Neural cell (in vitro differentiated cells): ENCODE measurements at regions not wholly inside any gene's neighbourhood (a gene's known extent, or its start where the extent isn't known, plus 50 kb on each side); places are given as distances from the start of the nearest gene placed in this dataset.

Source experiments
- H2AFZ ChIP-seq: fragments of 200-600, 300-800 bp; sonication (generic), shearing (Covaris generic); 2 replicates; pipeline ENCODE4 v1.6.0; 2014; ENCODE audit warnings: low read depth, mild to moderate bottlenecking, antibody characterized with exemption, low read length, moderate library complexity
- H3F3A ChIP-seq: fragments of 200-600 bp; shearing (Covaris generic); 2 replicates; pipeline ENCODE4 v1.6.1; 2016; ENCODE audit warnings: mild to moderate bottlenecking, moderate library complexity, mixed read lengths, antibody characterized with exemption, low read length; ENCODE audit not compliant: insufficient read depth, poor library complexity, severe bottlenecking
- H3K27ac ChIP-seq: fragments of 200-600, 300-800 bp; sonication (generic), shearing (Covaris generic); 2 replicates; pipeline ENCODE4 v1.5.1; 2014; ENCODE audit warnings: mild to moderate bottlenecking, low read length, moderate library complexity
- H3K27me3 ChIP-seq: fragments of 300-800, 200-600 bp; sonication (generic), shearing (Covaris generic); 2 replicates; pipeline ENCODE4 v1.6.0; 2014; ENCODE audit warnings: mild to moderate bottlenecking, low read depth, low read length, moderate library complexity; ENCODE audit not compliant: insufficient read depth
- H3K36me3 ChIP-seq: fragments of 300-800, 200-600 bp; sonication (generic), shearing (Covaris generic); 2 replicates; pipeline ENCODE4 v1.5.1; 2014; ENCODE audit warnings: mild to moderate bottlenecking, antibody characterized with exemption, low read length, moderate library complexity; ENCODE audit not compliant: insufficient read depth
- H3K4me2 ChIP-seq: fragments of 300-800, 200-600 bp; sonication (generic), shearing (Covaris generic); 2 replicates; pipeline ENCODE4 v1.6.0; 2014; ENCODE audit warnings: mild to moderate bottlenecking, low read length
- H3K4me3 ChIP-seq: fragments of 300-800, 200-600 bp; sonication (generic), shearing (Covaris generic); 2 replicates; pipeline ENCODE4 v1.5.1; 2014; ENCODE audit warnings: mild to moderate bottlenecking, low read length, moderate library complexity
- H3K79me2 ChIP-seq: fragments of 200-600 bp; shearing (Covaris generic); replicated peaks from 2 replicates; pipeline ENCODE4 v1.6.0; 2014; ENCODE audit warnings: mild to moderate bottlenecking, low read length, moderate library complexity; ENCODE audit not compliant: insufficient read depth
- H3K9ac ChIP-seq: fragments of 300-800, 200-600 bp; sonication (generic), shearing (Covaris generic); 2 replicates; pipeline ENCODE4 v1.6.1; 2016; ENCODE audit warnings: mild to moderate bottlenecking, low read length, mixed read lengths
- H3K9me2 ChIP-seq: fragments of 200-600 bp; shearing (Covaris generic); 2 replicates; pipeline ENCODE4 v1.6.1; 2016; ENCODE audit warnings: mild to moderate bottlenecking, low read length, mixed read lengths; ENCODE audit not compliant: insufficient read depth
- H3K9me3 ChIP-seq: fragments of 200-600, 300-800 bp; sonication (generic), shearing (Covaris generic); 2 replicates; pipeline ENCODE4 v1.6.1; 2016; ENCODE audit warnings: mild to moderate bottlenecking, mixed run types, low read length, moderate library complexity, mixed read lengths
- H4K20me1 ChIP-seq: fragments of 200-600 bp; shearing (Covaris generic); 2 replicates; pipeline ENCODE4 v1.6.1; 2016; ENCODE audit warnings: mild to moderate bottlenecking, mixed run types; ENCODE audit not compliant: insufficient read depth
- CTCF ChIP-seq: fragments of 450-650 bp; IDR thresholded peaks from 2 replicates; pipeline ENCODE4 v1.5.1; 2014; ENCODE audit warnings: antibody characterized with exemption, mild to moderate bottlenecking, moderate library complexity; ENCODE audit not compliant: poor library complexity, severe bottlenecking
- EP300 ChIP-seq: fragments of 450-650 bp; conservative IDR thresholded peaks from 2 replicates; pipeline ENCODE4 v1.6.1; 2014; ENCODE audit warnings: antibody characterized with exemption, mild to moderate bottlenecking, moderate library complexity; ENCODE audit not compliant: poor library complexity, severe bottlenecking
- EZH2 ChIP-seq: fragments of 200-600, 300-800 bp; shearing (Covaris generic), sonication (generic); IDR thresholded peaks from 2 replicates; pipeline ENCODE4 v1.6.1; 2014; ENCODE audit warnings: antibody characterized with exemption, low read length, borderline replicate concordance, mild to moderate bottlenecking; ENCODE audit not compliant: insufficient read depth, poor library complexity, severe bottlenecking
- MXI1 ChIP-seq: fragments of 450-650 bp; conservative IDR thresholded peaks from 2 replicates; pipeline ENCODE4 v1.6.1; 2014; ENCODE audit warnings: antibody characterized with exemption, mild to moderate bottlenecking; ENCODE audit not compliant: poor library complexity, severe bottlenecking
- POLR2AphosphoS5 ChIP-seq: IDR thresholded peaks from 2 replicates; pipeline ENCODE4 v1.6.1; 2012
- RAD21 ChIP-seq: fragments of 450-650 bp; conservative IDR thresholded peaks from 2 replicates; pipeline ENCODE4 v1.6.1; 2014; ENCODE audit warnings: antibody characterized with exemption, mild to moderate bottlenecking, moderate library complexity
- REST ChIP-seq: IDR thresholded peaks from 2 replicates; pipeline ENCODE4 v1.6.1; 2012; ENCODE audit warnings: borderline replicate concordance
- SMC3 ChIP-seq: fragments of 450-650 bp; conservative IDR thresholded peaks from 2 replicates; pipeline ENCODE4 v1.6.1; 2014; ENCODE audit warnings: antibody characterized with exemption, mild to moderate bottlenecking, moderate library complexity; ENCODE audit not compliant: poor library complexity
- TAF1 ChIP-seq: IDR thresholded peaks from 2 replicates; pipeline ENCODE4 v1.6.1; 2012; ENCODE audit warnings: low read depth

DNA sequence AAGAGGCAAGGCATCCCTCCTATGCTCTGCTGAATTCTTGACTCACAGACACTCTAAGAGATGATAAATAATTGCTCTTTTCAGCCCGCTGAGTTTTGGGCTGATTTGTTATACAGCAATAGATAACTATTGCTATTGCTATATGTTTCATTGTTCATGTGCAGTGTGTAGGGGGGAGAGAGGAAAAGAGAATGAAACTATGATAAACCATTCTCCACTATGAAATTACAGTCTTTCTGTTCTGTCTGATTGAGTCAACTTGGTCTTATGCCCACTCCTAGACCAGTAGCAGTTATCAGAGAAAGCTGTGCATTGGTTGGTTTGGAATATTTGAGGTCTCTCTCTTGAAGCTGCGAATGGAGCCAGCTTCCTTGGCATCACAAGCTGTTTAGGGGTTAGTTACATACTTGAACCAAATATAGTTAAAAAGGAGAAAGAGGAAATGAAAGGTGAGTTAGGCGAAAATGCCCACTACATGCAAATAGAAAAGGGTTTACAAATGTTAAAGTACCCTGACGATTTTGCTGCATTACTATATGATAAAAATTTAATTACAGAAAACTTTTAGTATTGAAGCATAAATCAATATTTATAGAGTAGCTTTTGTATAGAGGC is 136.3 kb upstream of the ACTBL2 start:
- no peaks in the 10 kb centered on the region for H3K36me3 ChIP-seq

DNA sequence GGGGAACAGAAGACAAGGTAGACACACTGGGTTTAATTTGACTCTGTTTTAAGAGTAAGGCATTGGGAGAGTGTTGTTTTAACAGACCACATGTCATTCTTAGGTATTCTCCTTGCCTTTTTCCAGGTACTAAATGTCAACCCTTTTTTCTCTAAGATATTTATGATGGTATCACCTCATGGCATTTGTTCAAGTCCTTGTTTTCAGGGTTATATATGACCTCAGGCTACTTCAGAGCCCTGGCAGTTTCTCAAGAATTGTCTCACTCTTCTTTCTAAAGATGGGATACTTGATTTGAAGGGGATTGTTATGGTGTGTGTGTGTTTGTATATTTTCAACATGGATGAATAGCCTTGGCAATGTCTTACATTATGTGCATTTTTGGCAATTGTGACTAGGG is 131.1 kb upstream of the ACTBL2 start:
- no peaks in the 10 kb centered on the region for H3K9me2 ChIP-seq
- no peaks in the 10 kb centered on the region for H3K79me2 ChIP-seq
- no peaks in the 10 kb centered on the region for H4K20me1 ChIP-seq
- H3K4me2 ChIP-seq = no peak overlapping the region
- no peaks in the 10 kb centered on the region for H3K36me3 ChIP-seq
- no peaks in the 10 kb centered on the region for H3F3A ChIP-seq
- H3K9me3 ChIP-seq = no peaks in the 10 kb centered on the region
- H3K27ac ChIP-seq = no peak overlapping the region
- H3K9ac ChIP-seq = no peak overlapping the region
- H3K4me3 ChIP-seq = no peak overlapping the region
- H3K27me3 ChIP-seq = no peaks in the 10 kb centered on the region
- H2AFZ ChIP-seq = no peak overlapping the region
- no peak for TF ChIP-seq EZH2
- TF ChIP-seq POLR2AphosphoS5 = no peak
- TF ChIP-seq MXI1 = no peak
- TF ChIP-seq REST = no peak
- no peak for TF ChIP-seq CTCF

More for the DNA sequence above, 136.3 kb upstream of the ACTBL2 start:
- Histone ChIP-seq H3K4me2 (no peak overlapping the region), H3K4me3 (no peak overlapping the region), H4K20me1 (no peaks in the 10 kb centered on the region), H2AFZ (no peak overlapping the region), H3K27me3 (no peaks in the 10 kb centered on the region), H3K9me3 (no peaks in the 10 kb centered on the region), H3K79me2 (no peaks in the 10 kb centered on the region), H3K9ac (no peak overlapping the region), H3F3A (no peaks in the 10 kb centered on the region), H3K27ac (no peak overlapping the region), H3K9me2 (no peaks in the 10 kb centered on the region)
- TF ChIP-seq MXI1 (no peak), RAD21 (no peak), EZH2 (no peak), REST (no peak), TAF1 (no peak), CTCF (no peak), EP300 (no peak), POLR2AphosphoS5 (no peak), SMC3 (no peak)
